ENCODE measurements at regions not wholly inside any gene's neighbourhood (a gene's known extent, or its start where the extent isn't known, plus 50 kb on each side); places are given as distances from the start of the nearest gene placed in this dataset.

DNA sequence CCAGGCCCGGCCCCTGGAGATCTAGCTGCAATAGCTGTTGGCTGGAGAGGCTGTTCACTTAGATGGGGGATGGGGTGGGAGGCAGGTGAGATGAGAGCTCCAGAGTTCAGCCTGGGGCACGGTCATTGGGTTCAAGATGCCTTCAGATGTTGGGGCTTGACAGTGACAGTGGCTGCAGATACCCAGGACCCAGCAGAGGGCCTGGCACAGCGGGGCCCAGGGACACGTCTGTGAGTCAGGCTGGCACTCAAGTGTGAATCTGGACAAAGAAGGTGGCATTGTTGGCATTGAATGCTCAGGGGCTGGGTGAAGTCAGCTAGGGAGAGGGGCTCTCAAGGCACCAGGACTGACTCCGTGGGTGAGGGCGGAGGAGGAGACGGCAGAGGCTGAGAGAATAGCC is 328.1 kb downstream of the SEC14L1 start:
- TF ChIP-seq, protein P1, sequence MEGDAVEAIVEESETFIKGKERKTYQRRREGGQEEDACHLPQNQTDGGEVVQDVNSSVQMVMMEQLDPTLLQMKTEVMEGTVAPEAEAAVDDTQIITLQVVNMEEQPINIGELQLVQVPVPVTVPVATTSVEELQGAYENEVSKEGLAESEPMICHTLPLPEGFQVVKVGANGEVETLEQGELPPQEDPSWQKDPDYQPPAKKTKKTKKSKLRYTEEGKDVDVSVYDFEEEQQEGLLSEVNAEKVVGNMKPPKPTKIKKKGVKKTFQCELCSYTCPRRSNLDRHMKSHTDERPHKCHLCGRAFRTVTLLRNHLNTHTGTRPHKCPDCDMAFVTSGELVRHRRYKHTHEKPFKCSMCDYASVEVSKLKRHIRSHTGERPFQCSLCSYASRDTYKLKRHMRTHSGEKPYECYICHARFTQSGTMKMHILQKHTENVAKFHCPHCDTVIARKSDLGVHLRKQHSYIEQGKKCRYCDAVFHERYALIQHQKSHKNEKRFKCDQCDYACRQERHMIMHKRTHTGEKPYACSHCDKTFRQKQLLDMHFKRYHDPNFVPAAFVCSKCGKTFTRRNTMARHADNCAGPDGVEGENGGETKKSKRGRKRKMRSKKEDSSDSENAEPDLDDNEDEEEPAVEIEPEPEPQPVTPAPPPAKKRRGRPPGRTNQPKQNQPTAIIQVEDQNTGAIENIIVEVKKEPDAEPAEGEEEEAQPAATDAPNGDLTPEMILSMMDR (IDR thresholded peaks at IDR 0.05): no peak
- TF ChIP-seq POLR2A (IDR thresholded peaks at IDR 0.05): no peak

Data from breast epithelium (tissue), 3 donors.